Stimulated activated CD4-positive, alpha-beta T cell treated with anti-CD3 and anti-CD28 coated beads, Interleukin-15, amount 100 ng/mL, for 48 hours (primary cell): ENCODE measurements at regions not wholly inside any gene's neighbourhood (a gene's known extent, or its start where the extent isn't known, plus 50 kb on each side); places are given as distances from the start of the nearest gene placed in this dataset.
"Not testable (repeated sequence)": the region's sequence is repeated elsewhere in the genome, so short reads cannot be mapped to it uniquely, and the experiment has no call there.

Source experiments
- DNase-seq, 2 donors: peaks; one replicate each; pipeline ENCODE4 v3.0.0-alpha.2; 2020; ENCODE audit warnings: low read depth in 2 of 2

DNA sequence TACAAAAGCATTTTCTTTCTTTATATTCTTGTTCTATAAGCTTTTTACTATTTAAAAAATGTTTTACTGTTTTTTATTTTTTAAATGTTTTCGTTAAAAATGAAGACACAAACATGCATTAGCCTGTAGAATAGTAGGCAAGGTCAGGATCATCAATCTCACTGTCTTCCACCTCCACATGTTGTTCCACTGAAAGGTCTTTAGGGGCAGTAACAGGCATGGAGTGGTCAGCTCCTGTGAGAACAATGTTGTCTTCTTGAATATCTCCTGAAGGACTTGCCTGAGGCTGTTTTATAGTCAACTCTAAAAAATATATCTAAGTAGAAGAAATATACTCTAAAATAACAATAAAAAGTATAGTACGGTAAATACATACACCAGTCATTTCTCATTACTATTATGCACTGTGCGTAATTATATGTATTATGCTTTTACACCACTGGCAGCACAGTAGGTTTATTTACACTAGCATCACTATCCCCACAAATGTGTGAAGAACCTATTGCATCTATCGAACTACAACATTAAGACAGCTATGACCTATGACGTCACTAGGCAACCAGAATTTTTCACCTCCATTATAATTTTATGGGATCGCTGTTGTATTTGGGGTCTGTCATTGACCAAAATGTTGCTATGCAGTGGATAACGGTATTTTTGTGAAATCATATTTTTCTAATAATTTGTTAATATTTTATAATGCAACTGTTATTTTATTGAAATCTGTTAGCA lies 764.3 kb downstream of the METTL4 start:
- no peak for DNase-seq

DNA sequence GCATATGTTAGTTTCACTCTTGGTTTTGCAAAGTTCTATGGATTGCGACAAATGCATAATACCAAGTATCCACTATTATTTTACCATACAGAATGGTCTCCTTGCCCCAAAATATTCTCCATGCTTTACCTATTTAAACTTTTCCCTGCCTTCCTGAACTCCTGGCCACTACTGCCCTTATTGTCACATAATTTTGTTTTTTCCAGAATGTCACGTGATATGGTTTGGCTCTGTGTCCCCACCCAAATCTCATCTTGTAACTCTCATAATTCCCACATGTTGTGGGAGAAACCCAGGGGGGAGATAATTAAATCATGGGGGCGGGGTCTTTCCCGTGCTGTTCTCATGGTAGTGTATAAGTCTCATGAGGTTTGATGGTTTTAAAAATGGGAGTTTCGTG lies 760.0 kb downstream of the METTL4 start:
- no peak for DNase-seq

DNA sequence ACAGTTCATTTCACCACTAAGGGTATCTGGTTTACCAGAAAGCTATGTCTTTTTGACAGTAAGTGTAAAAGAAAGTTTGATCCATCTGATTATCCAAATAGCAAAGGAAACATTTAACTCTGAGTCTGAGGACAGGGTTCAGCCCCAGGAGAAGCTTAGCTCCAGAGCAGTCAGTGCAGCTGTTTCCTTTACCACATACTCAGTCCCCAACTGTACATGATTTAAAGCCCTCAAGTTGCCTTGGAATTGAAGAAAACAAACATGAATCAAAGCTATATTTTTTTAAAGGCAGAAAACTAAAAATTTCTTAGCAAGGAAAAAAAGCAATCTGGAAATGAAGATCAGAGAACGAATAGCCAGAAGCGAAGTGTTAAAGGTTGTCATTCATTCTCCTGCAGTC lies 746.0 kb downstream of the METTL4 start:
- DNase-seq, result no peak

DNA sequence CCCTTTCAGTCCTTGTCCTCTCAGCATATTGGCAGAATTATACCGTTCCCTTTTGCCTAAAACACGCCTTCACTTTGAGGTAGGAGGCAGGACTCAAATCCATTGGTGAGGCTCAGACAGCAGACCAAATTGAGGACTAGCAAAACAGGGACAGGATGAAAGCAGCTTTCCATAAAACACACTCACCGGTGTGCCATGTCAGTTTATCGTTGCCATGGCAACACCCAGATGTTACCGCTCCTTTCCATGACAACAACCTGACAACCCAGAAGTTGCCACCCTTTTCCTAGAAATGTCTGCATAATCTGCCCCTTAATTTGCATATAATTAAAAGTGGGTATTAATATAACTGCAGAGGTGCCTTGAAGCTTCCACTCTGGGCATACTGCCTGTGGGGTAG lies 730.4 kb downstream of the METTL4 start:
- DNase-seq, result no peak

DNA sequence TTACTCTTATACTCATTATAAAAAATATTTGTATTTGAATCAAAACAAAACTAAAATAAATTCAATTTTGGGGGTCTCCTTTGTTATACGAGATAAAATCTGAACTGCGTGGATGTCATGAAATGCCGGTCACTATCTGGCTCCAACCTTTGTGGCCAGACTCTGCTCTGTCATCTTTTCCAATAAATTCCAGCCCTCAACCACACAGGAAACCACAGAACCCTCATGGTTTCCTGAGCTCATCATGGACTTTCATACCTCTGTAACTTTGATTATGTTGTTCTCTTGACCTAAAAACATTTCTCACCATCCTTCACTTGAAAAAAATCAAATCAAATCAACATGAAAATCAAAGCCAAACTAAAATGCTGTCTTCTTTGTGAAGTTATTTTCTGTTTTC lies 724.7 kb downstream of the METTL4 start:
- no peak for DNase-seq

DNA sequence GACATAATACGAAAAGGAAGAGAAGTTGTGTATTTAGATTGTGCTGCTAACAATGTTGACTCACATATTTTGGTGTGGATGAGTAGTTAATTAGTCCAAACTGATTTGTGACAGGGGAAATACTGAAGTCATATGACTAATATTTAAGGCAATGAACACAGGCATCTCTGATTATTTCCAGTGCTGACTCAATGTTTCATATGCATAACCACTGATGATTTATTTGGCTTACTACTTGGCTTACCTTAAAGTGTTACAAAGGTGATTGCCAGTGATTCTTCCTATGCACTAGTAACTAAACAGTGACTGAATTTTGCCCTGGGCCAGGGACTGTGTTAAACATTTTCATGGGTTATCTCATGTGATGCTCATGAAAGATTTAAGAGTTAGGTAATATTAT lies 722.6 kb downstream of the METTL4 start:
- DNase-seq, result no peak

DNA sequence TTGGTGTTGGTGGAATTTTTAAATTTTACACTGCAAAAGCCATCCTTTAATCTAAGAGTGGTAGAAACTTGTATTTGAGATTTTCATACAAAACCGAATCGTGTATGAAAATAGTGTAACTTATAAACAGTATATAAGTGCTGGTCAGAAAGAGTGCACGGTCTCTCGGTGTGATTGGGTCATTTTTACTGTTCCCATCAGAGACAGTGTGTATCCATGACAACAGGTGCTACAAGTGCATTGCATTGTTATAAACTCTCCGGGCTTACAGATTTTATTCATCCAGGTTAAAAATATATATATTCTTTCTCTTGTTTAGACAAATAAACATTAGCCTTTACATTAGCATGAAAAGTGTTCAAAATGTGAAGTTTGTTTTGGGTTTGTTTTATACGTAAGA lies 721.9 kb downstream of the METTL4 start:
- no peak for DNase-seq

DNA sequence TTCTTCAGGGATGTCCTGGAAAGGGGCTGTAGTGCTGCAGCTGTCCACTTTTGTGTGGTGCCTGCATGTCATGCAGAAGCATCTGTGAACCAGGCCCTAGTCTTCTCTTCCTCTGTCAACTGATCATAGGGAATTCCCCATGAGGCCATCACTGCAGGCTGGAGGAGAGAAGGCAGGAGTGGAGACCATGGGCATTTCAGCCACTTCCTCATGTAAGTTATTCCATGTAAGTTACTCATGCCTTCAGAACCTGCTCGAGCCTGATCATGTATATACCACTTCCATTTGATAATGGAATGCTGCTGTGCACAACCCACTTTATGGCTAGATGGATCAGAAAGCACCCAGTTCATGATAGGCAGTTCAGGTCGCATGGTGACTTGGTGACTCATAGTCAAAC lies 714.0 kb downstream of the METTL4 start:
- not testable (repeated sequence) for DNase-seq

DNA sequence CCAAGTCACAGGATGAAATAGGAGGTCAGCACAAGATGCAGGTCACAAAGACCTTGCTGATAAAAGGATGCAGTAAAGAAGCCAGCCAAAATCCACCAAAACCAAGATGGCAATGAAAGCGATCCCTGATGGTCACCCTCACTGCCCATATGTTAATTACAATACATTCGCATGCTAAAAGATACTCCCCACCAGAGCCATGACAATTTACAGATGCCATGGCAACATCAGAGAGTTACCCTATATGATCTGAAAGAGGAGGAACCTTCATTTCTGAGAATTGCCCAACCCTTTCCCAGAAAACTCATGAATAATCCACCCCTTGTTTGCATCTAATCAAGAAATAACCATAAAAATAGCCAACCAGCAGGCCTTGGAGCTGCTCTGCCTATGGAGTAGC lies 709.8 kb downstream of the METTL4 start:
- DNase-seq, result no peak

DNA sequence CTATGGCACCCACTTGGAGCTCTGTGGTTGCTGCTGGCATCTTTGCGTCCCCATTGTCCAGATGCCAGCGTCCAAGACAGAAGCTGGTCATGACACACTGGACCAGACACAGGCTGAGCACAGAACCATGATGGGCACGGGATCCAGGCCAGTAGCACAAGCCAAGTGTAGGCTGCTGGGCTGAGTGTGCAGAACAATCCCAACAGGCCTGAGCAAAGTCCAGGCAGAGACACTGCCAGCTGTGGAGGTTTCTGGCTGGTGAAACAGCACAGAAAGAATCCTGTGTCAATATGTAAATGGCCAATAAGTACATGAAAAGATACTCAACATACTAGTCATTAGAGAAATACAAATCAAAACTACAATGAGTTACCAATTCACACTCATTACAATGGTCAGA lies 705.4 kb downstream of the METTL4 start:
- no peak for DNase-seq

DNA sequence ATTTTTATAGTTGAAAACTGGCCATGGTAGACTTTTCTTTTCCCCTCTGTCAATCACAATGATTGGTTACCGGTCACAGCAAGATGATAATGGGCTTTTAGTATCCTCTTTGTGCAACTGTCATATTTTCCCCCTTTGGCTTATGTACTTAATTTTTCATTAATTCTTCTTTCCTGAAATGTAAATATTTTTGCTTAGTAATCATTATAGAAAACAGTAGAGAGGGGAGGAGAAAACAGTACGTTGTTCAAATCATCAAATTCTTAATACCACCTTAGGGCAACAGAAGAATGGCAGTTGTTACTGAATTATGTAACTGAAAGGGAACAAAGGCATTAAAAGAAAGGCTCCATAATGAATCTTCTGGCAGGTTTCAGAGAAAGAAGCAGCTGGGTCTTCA lies 699.0 kb downstream of the METTL4 start:
- DNase-seq, result no peak

DNA sequence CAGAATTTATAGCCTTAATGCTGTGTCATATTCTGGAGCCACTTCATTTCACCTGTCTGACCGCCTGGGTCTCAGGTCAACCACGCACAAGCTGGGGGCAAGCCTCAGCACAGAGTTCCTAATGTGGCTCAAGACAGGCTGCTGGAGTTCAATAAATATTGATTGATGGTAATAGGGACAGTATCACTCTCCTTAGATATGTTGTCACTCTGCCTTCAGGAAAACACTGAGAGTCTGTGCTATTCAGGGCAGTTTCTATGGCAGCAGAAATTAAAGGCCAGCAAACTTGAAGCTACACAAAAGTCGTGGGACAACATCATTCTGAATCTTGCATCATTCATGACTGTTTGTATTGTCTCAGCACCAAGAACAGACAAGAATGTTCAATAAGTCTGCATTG lies 696.1 kb downstream of the METTL4 start:
- DNase-seq, result no peak

DNA sequence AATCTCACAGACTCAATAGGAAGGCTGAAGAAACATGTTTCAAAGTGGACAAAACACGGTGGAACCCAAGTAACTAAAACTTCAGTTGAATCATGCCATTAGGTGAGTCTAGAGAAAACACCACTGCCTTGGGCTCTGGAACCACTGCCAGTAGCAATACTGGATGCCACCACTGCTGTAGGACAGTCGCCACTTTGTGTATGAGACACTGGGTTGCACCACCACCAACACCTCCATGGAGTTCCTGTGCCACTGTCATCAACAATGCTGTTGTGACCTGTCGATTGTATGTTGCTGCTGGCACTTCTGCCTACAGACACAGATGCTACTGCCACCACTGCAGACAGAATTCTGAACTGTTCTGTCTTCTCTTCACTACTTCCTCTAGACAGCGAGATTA lies 686.7 kb downstream of the METTL4 start:
- no peak for DNase-seq

DNA sequence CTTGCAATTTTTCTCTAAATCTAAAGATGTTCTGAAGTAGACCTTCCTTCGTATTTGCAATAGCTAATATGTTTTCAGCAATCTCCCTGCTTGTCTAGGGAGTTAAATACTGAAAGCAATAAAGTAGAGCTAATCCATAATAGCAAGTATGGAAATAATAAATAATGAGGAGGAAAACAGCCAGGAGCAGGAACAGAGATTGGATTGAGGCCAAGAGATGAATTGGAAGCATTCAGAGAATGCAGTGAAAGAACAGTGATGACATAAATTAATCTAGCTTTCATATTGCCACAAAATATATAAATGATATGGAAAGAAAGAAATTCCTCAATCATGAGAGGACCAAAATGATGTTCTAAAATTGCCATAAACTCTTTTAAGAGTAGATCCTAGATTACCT lies 679.7 kb downstream of the METTL4 start:
- no peak for DNase-seq

DNA sequence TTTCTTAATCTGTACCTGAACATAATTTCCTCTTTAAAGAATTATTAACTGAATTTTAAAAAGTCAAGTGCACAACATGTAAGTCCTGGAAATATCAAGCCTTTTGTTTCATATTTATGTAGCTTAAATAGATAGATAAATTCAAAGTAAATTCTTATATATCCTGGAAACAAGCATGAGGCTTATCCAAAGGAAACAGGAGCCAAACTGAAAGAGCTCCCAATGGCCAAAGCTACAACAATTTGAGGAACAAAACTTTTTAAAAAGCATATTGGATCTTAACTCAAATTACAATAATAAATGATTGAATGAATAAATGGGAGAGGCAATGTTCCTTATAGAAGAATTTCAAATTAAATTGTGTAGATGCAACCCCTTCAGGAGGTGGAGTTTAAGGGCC lies 679.1 kb downstream of the METTL4 start:
- no peak for DNase-seq

DNA sequence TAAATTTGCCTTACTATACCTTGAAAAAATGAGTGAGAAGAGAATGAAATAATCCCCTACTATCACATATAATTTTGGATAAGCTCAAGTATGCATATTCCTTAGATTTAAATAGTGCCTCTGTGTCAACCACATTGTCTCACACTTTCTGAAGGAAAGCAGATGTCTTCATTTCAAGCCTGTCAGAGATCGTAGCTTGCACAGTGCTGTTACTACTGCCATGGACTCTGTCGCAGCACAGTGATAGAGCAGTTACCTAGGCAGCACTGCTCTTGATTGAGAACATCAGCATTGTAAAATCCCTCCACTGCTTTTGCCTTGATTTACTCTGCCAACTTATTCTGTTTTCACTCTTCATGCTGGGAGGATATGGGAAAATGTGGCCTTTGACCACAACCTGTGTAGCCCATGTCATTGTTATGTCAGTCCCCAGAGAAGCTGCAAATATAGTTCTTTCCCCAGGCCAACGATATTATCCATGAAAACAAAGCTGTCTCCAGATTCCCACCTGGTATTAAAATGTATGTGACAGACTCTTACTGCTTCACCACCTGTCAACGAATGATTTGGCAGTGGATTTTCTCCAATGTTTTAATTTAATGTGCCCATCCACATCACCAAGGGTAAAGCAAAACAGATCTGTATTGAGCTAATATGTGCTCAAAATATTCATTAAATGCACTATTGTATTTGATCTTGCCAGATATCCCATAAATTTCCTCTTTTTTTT lies 675.7 kb downstream of the METTL4 start:
- no peak for DNase-seq

DNA sequence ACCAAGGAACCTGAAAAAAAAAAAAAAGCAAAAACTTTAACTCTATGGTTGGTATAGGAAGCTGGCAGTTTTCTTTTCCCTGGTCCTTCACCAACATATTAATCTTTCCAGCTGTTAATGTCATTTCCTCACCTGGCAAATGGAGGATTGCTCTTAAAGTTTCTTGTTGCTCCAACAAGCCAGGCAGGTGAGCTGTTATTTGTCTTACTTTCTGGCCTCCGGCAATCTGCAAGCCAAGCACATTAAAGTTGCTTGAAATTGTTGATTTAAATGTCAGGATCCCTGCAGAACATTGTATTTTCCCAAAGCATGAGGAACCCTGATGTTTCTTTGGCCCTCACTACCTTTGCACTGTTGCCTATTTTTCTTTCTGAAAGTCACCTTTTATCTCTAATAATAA lies 664.9 kb downstream of the METTL4 start:
- DNase-seq, result no peak

DNA sequence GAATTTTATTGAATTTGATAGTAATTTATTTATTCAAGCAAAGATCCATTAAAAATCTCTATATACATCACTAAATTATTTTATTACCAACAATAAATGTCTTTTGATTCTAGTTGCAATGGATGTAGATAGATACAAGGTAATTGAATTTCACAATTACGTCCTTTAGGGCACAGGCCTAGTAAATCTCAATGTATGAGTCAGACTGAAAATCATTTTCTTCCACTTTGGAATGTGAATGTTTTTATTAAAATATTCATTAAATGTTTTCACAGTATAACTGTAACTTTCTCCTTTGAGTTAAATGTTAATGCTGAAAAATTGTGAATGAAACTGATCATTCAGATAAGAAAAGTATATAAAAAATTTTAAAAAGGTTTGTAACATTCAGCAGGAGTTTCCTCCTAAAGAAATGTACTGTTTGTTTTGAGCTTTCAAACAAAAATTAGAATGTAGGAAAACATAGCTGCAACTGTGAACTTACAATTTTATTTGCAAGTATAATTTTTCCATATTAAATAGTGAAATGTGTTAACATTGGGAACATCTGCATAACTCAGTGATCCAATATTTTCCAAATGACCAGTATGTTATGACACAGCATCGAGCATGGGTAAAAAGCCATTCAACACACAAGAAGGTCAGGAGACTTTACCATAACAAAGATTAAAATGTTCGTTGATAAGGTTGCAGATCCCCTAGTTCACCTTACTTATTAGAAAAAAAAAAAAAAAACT lies 663.7 kb downstream of the METTL4 start:
- no peak for DNase-seq

DNA sequence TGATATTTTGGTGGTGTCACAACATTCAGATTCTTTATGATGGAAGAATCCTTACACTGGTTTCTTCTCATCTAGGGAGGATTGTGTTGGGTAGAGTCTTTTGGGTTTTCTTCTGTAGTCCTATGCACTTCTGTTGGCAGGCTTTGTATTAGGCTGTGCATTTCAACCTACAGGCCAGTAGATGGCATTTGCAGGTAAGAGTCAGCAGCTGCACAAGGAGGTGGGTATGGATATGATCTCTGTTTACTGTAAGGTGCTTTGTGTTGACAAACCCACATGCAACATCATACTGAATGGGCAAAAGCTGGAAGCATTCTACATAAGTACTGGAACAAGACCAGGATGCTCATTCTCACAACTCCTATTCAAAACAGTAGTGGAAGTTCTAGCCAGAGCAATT lies 656.8 kb downstream of the METTL4 start:
- DNase-seq, result no peak

DNA sequence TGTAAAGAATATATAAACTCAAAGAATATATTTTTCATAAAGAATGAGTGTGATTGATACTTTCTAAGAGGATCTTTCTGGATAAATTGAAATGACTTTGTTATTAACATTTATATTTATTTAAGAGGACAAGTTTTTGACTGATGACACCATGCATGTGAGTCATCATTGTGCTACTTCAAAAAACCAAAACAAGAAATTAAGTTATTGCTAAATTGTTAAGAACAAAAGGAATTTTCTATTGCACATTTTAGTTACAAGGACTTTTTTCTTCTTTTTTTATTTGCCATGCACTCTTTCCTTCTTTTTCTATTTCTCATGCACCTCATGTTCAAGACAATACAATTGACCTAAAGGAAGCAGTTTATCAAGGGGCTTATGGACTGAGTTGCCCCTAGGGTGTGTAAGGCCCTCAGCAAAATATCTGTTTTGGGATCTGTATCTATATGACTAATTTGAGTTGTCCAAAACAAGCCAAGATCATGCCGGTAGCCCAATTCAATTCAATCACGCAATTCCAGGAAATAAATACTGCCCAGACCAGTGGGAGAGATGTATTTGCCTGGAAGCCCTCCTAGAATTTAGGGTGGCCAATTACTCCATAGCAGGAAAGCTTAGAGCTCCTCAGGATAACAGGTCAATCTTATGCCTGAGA lies 654.3 kb downstream of the METTL4 start:
- no peak for DNase-seq

DNA sequence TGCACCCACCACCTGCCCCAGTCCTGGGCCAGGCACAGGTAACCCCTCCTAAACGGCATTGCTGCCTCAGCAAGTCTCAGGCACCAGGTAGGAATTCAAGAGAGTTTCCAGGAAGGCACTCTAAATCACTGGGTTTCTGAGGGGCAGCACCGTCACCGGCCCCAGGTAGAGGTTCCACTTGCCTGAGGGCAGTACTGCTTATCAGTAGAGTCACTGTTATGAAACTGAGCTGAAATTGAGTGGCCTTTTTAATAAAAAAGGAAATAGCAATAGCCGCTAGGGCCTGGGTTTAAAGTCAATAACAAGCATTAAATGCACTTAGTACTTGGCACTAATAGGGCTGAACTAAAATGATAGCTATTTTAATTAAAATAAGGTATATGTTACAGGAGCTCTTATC lies 653.7 kb downstream of the METTL4 start:
- no peak for DNase-seq

DNA sequence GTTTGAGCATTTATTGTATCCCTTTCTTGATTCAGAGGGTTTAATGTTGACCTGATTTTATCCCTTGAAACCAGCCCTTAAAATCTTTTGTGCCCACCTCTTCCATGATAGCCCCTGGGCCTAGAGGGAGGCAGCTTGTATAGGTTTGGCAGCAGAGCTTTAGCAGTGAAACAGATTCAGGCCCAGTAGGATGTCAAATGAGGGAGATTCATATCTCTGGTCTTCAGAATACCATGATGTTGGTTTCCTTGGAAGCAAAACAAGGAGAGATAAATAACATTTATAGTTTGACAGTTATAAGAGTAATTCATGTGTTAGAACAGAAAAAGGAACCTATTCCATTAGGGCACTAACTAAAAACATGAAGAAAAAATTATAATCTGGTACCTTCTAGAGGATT lies 649.2 kb downstream of the METTL4 start:
- no peak for DNase-seq

DNA sequence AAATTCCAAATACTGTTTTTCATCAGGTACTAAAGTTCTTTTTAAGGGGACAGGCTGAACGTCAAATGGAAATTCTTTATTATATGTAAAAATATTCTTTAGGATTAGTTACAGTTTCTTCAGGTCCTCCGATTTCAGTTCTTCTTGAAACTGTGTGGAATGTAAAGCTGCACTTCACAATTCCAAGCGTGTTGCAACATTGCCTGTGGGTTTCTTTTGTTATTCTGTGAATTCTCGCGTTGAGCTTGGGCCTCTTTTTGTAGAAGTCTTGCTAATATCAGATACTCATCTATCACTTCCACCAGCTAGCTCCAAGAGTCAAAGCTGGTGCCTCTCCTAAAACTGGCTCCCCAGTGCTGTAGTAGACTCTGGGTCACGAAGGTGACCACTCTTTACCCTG lies 642.6 kb downstream of the METTL4 start:
- DNase-seq, result no peak
